Spleen (tissue), 11 donors: ENCODE measurements at regions not wholly inside any gene's neighbourhood (a gene's known extent, or its start where the extent isn't known, plus 50 kb on each side); places are given as distances from the start of the nearest gene placed in this dataset.

Experiments used
- DNase-seq: peaks from one replicate; pipeline ENCODE4 v3.0.0-alpha.2; 2020
- H3K27ac ChIP-seq, 8 donors: fragments of 200-600 bp; sonication (generic) in 7 of 8; 1 replicate in 4 of 8; 2 replicates in 4 of 8; pipeline versions ENCODE4 v1.5.0 to v1.8.0; 2016 to 2021; ENCODE audit warnings: inconsistent platforms in 4 of 8, mild to moderate bottlenecking in 4 of 8, moderate library complexity in 1 of 8
- H3K27me3 ChIP-seq, 7 donors: fragments of 200-600 bp; sonication (generic) in 6 of 7; replicated peaks in 1 of 7; 1 replicate in 4 of 7; 2 replicates in 3 of 7; pipeline versions ENCODE4 v1.5.0 to v1.8.0; 2016 to 2021; ENCODE audit warnings: inconsistent platforms in 3 of 7, mild to moderate bottlenecking in 1 of 7
- H3K36me3 ChIP-seq, 6 donors: fragments of 200-600 bp; sonication (generic) in 5 of 6; 1 replicate in 4 of 6; 2 replicates in 2 of 6; pipeline versions ENCODE4 v1.5.0 to v1.8.0; 2016 to 2021; ENCODE audit warnings: inconsistent platforms in 2 of 6
- H3K4me1 ChIP-seq, 6 donors: fragments of 200-600 bp; sonication (generic) in 5 of 6; 1 replicate in 3 of 6; 2 replicates in 3 of 6; pipeline versions ENCODE4 v1.5.0 to v1.8.0; 2016 to 2021; ENCODE audit warnings: inconsistent platforms in 3 of 6
- H3K4me3 ChIP-seq, 8 donors: fragments of 200-600 bp; sonication (generic) in 7 of 8; 1 replicate in 4 of 8; 2 replicates in 4 of 8; pipeline versions ENCODE4 v1.5.0 to v1.8.0; 2016 to 2021; ENCODE audit warnings: inconsistent platforms in 4 of 8, mild to moderate bottlenecking in 4 of 8, moderate library complexity in 2 of 8
- H3K9me3 ChIP-seq, 8 donors: fragments of 200-600 bp; sonication (generic) in 7 of 8; 1 replicate in 4 of 8; 2 replicates in 4 of 8; pipeline versions ENCODE4 v1.5.0 to v1.8.0; 2016 to 2021; ENCODE audit warnings: inconsistent platforms in 4 of 8
- CTCF ChIP-seq, 11 experiments: fragments of 200-600 bp in 7 of 11; fragments of 450-650 bp in 4 of 11; sonication (generic) in 4 of 11; IDR thresholded peaks in 8 of 11; conservative IDR thresholded peaks in 3 of 11; 1 replicate in 7 of 11; 2 replicates in 4 of 11; pipeline versions ENCODE4 v1.4.0 to v1.8.0; 2016 to 2021; ENCODE audit warnings: antibody characterized with exemption in 11 of 11, inconsistent platforms in 4 of 11, mild to moderate bottlenecking in 1 of 11
- POLR2A ChIP-seq, 3 donors: fragments of 450-650 bp; IDR thresholded peaks; one replicate each; pipeline ENCODE4 v1.5.1; 2017; ENCODE audit warnings: antibody characterized with exemption in 3 of 3, mild to moderate bottlenecking in 1 of 3
- POLR2AphosphoS5 ChIP-seq, 3 donors: sonication (generic); formaldehyde crosslinking; IDR thresholded peaks; one replicate each; pipeline ENCODE4 v1.5.1; 2017; ENCODE audit warnings: antibody characterized with exemption in 3 of 3
- WGBS, 5 donors: extraction: QIAGEN DNeasy Blood & Tissue Kit in 3 of 5; methylation state at CpG; one replicate each; pipeline versions ENCODE4 v1.1.5 to v1.1.7; 2013 to 2018; 5-methylcytosine and 5-hydroxymethylcytosine counted together
- intact Hi-C: fragments of 100-400 bp; cut with DNase I; formaldehyde crosslinking; loops from one replicate; pipeline ENCODE4 v1.15.0; 2023; ENCODE audit warnings: low total_unique reads
- donor health status: healthy with polysubstance abuse.
- donor health status: DM: no; HTN: no; CAD: no; lungs with moderate emphysema.
- donor health status: DM: no; HTN: no; CAD: no.
- donor health status: Bipolar disorder and iron deficiency.
- donor health status: healthy.
- donor health status: DM: no; HTN: no; CAD: no.
- donor health status: DM: yes; HTN: yes; CAD: no.

- H3K9me3 ChIP-seq = peaks cover 0 to 19% (median 14%) of the 10 kb centered on the region in 8 donors
- 87 to 94% (median 91%) methylated on average over 5 of the region's 5 CpGs for WGBS, 5 donors
- DNase-seq = no peak
- no peaks in the 10 kb centered on the region for H3K27me3 ChIP-seq
- no peak overlapping the region for H3K4me3 ChIP-seq
- peaks cover 0 to 17% (median 10%) of the 10 kb centered on the region in 6 donors for H3K4me1 ChIP-seq
- TF ChIP-seq CTCF (IDR thresholded peaks at IDR 0.05 in 8 of 11, conservative IDR thresholded peaks at IDR 0.05 in 3 of 11) = no peak
- TF ChIP-seq POLR2AphosphoS5 (IDR thresholded peaks at IDR 0.05) = no peak
- TF ChIP-seq POLR2A (IDR thresholded peaks at IDR 0.05) = no peak
- intact Hi-C loops = no loop called here
- H3K27ac ChIP-seq = no peak overlapping the region
- H3K36me3 ChIP-seq = no peaks in the 10 kb centered on the region
Measured at GRCh38 chr6:167557675-167558074, 232.8 kb downstream of the TTLL2 start.

- WGBS, 5 donors = 63 to 69% (median 67%) methylated on average over 11 to 14 of the region's 14 CpGs
Measured at GRCh38 chr6:167558246-167559177, 233.6 kb downstream of the TTLL2 start.

GRCh38 chr6:167559675-167560479 lies 235.0 kb downstream of the TTLL2 start:
- peaks cover 0 to 18% (median 14%) of the 10 kb centered on the region in 8 donors for H3K9me3 ChIP-seq
- 66 to 81% (median 69%) methylated on average over 15 of the region's 15 CpGs for whole genome bisulfite sequencing, 5 donors

More at GRCh38 chr6:167558246-167559177, 233.6 kb downstream of the TTLL2 start:
- Histone ChIP-seq H3K4me1 (peaks cover 0 to 17% (median 10%) of the 10 kb centered on the region in 6 donors), H3K27ac (peak overlapping the region in 7 of 8 donors; percentile 20 to 54 (median 34)), H3K9me3 (peaks cover 0 to 19% (median 14%) of the 10 kb centered on the region in 8 donors), H3K27me3 (no peaks in the 10 kb centered on the region), H3K4me3 (no peak overlapping the region), H3K36me3 (no peaks in the 10 kb centered on the region)
- no peak for DNase-seq
- intact Hi-C loops = no loop called here
- TF ChIP-seq POLR2AphosphoS5 (IDR thresholded peaks at IDR 0.05) (peak in 1 of 3 donors; percentile 54), POLR2A (IDR thresholded peaks at IDR 0.05) (no peak)

More at GRCh38 chr6:167559675-167560479, 235.0 kb downstream of the TTLL2 start:
- intact Hi-C loops = no loop called here
- no peak for DNase-seq
- Histone ChIP-seq H3K4me1 (peaks cover 0 to 23% (median 10%) of the 10 kb centered on the region in 6 donors), H3K27ac (no peak overlapping the region), H3K4me3 (no peak overlapping the region), H3K27me3 (no peaks in the 10 kb centered on the region), H3K36me3 (no peaks in the 10 kb centered on the region)
- TF ChIP-seq POLR2AphosphoS5 (IDR thresholded peaks at IDR 0.05) = peak in 1 of 3 donors; percentile 31
- no peak for TF ChIP-seq CTCF (IDR thresholded peaks at IDR 0.05 in 8 of 11, conservative IDR thresholded peaks at IDR 0.05 in 3 of 11)
